Natural killer cell (primary cell): ENCODE measurements at regions not wholly inside any gene's neighbourhood (a gene's known extent, or its start where the extent isn't known, plus 50 kb on each side); places are given as distances from the start of the nearest gene placed in this dataset.

Source experiments
- ATAC-seq, 3 donors: fragments of 150-1000 bp in 2 of 3; fragments of 200-7000 bp in 1 of 3; cut with Tn5 transposase; 1 replicate in 1 of 3; 2 replicates in 2 of 3; pipeline ENCODE4 v1.10.0; 2021; ENCODE audit warnings: mild to moderate bottlenecking in 2 of 3, moderate library complexity in 2 of 3
- DNase-seq, 2 donors: peaks; one replicate each; pipeline versions ENCODE4 v3.0.0 to v3.0.0-alpha.2; 2013 to 2021; ENCODE audit warnings: mixed read lengths in 1 of 2
- H3K27ac ChIP-seq: one replicate; pipeline ENCODE4 v1.5.1; 2013; ENCODE audit warnings: mild to moderate bottlenecking, low read length
- H3K27me3 ChIP-seq: one replicate; pipeline ENCODE4 v1.6.1; 2013; ENCODE audit warnings: low read length; ENCODE audit not compliant: control insufficient read depth, insufficient read depth
- H3K36me3 ChIP-seq: one replicate; pipeline ENCODE4 v1.6.1; 2013; ENCODE audit warnings: low read length; ENCODE audit not compliant: control insufficient read depth, insufficient read depth
- H3K4me1 ChIP-seq: one replicate; pipeline ENCODE4 v1.6.1; 2013; ENCODE audit warnings: low read length; ENCODE audit not compliant: control insufficient read depth, insufficient read depth
- H3K4me3 ChIP-seq: one replicate; pipeline ENCODE4 v1.5.1; 2013; ENCODE audit warnings: low read length
- H3K9me3 ChIP-seq: one replicate; pipeline ENCODE4 v1.6.1; 2013; ENCODE audit warnings: low read length; ENCODE audit not compliant: control insufficient read depth, insufficient read depth
- H3K27ac Mint-ChIP-seq, 2 donors: one replicate each; pipeline ENCODE4 v1.8.0; 2022; ENCODE audit warnings: mild to moderate bottlenecking in 2 of 2, mixed read lengths in 2 of 2, moderate library complexity in 1 of 2
- H3K27me3 Mint-ChIP-seq, 2 donors: one replicate each; pipeline ENCODE4 v1.8.0; 2022; ENCODE audit warnings: low read depth in 2 of 2, mixed read lengths in 2 of 2
- H3K36me3 Mint-ChIP-seq: one replicate; pipeline ENCODE4 v1.8.0; 2022; ENCODE audit warnings: mixed read lengths
- H3K4me1 Mint-ChIP-seq, 2 donors: one replicate each; pipeline ENCODE4 v1.8.0; 2022; ENCODE audit warnings: mixed read lengths in 2 of 2
- H3K4me3 Mint-ChIP-seq: one replicate; pipeline ENCODE4 v1.8.0; 2022; ENCODE audit warnings: mild to moderate bottlenecking, moderate library complexity, mixed read lengths
- H3K9me3 Mint-ChIP-seq, 2 donors: one replicate each; pipeline ENCODE4 v1.8.0; 2022; ENCODE audit warnings: mixed read lengths in 2 of 2
- CTCF ChIP-seq: fragments of 200-600 bp; IDR thresholded peaks from one replicate; pipeline ENCODE4 v1.8.0; 2022; ENCODE audit warnings: antibody characterized with exemption
- WGBS: methylation state at CpG from one replicate; pipeline ENCODE4 v1.1.7; 2013; ENCODE audit warnings: missing lambda C conversion rate; ENCODE audit not compliant: insufficient coverage; 5-methylcytosine and 5-hydroxymethylcytosine counted together
- intact Hi-C: fragments of 100-400 bp; cut with micrococcal nuclease; formaldehyde crosslinking; loops from one replicate; pipeline ENCODE4 v1.14.2; 2022

DNA sequence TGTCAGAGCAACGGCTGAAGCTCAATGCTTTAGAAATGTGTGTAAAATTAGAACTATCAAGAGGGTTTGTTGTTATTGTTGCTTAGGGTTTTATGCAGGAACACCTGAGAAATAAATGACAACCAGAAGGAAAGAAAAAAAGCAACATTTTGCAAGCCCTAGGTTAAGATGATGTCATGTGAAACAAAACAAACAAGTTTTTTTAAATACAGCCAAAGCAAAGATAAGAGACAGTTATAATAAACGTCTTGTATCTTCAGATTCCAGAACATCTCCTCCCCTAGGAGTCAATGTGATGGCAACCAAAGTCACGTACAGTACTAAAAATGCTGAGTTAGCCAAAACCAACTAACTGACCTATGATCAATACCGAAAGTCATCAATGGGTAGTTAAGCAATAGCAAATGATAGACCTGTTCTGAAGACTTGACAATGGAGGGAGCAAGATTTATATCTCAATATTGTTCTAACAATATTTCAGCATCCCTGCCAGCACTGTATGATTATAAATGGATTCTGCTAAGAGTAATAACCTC, 55.3 kb upstream of the NOCT start:
- H3K4me3 ChIP-seq: no peak overlapping the region
- 76% methylated on average over 4 of the region's 4 CpGs for WGBS
- no peaks in the 10 kb centered on the region for H3K27me3 ChIP-seq
- H3K27me3 Mint-ChIP-seq: no peaks in the 10 kb centered on the region
- no peak for DNase-seq
- peaks cover 5% of the 10 kb centered on the region for H3K4me1 ChIP-seq
- intact Hi-C loops: no loop called here
- peaks cover 12 to 16% of the 10 kb centered on the region in 2 donors for H3K4me1 Mint-ChIP-seq
- no peaks in the 10 kb centered on the region for H3K36me3 Mint-ChIP-seq
- H3K27ac Mint-ChIP-seq: no peak overlapping the region
- ATAC-seq: no peak
- no peak for TF ChIP-seq CTCF
- no peak overlapping the region for H3K27ac ChIP-seq
- no peak overlapping the region for H3K4me3 Mint-ChIP-seq
- H3K9me3 Mint-ChIP-seq: no peaks in the 10 kb centered on the region
- H3K36me3 ChIP-seq: no peaks in the 10 kb centered on the region
- no peaks in the 10 kb centered on the region for H3K9me3 ChIP-seq

DNA sequence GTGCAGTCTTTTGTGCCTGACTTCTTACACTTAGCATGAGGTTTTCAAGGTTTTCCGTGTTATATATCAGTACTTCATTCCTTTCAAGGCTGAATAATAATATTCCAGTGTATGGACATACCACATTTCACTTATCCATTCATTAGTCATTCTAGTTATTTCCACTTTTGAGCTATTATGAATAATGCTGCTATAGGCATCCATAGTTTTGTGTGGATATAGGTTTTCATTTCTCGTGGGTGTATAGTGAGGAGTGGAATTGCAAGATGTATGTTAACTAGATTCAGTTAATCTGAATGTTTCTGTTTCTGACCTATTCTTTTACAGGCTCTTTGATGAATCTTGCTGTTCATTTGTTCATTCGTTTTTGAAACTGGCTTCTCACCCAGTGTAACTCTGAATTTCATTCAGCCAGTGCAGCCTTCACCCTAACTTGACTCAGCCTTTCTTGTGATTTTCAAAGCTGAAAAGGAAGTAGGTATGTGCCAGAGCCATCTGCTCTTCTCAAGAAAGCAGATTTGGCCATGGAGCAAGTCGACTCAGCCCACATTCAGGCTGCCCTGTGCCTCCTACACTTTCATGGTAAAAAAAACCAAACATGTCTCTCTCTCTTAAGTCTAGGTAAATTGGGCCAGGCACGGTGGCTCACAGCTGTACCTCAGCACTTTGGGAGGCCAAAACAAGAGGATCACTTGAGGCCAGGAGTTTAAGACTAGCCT, 56.3 kb upstream of the NOCT start:
- H3K9me3 Mint-ChIP-seq: no peaks in the 10 kb centered on the region
- peaks cover 12 to 16% of the 10 kb centered on the region in 2 donors for H3K4me1 Mint-ChIP-seq
- DNase-seq (no peak), ATAC-seq (no peak)
- no peaks in the 10 kb centered on the region for H3K27me3 Mint-ChIP-seq
- no peak overlapping the region for H3K27ac Mint-ChIP-seq
- intact Hi-C loops: no loop called here
- H3K36me3 ChIP-seq: no peaks in the 10 kb centered on the region
- no peaks in the 10 kb centered on the region for H3K9me3 ChIP-seq
- H3K4me1 ChIP-seq: peaks cover 5% of the 10 kb centered on the region
- no peak overlapping the region for H3K4me3 ChIP-seq
- no peaks in the 10 kb centered on the region for H3K36me3 Mint-ChIP-seq
- no peaks in the 10 kb centered on the region for H3K27me3 ChIP-seq
- WGBS: 70% methylated on average over 5 of the region's 5 CpGs
- no peak for TF ChIP-seq CTCF
- peak overlapping the region; percentile 14 for H3K4me3 Mint-ChIP-seq
- H3K27ac ChIP-seq: no peak overlapping the region

DNA sequence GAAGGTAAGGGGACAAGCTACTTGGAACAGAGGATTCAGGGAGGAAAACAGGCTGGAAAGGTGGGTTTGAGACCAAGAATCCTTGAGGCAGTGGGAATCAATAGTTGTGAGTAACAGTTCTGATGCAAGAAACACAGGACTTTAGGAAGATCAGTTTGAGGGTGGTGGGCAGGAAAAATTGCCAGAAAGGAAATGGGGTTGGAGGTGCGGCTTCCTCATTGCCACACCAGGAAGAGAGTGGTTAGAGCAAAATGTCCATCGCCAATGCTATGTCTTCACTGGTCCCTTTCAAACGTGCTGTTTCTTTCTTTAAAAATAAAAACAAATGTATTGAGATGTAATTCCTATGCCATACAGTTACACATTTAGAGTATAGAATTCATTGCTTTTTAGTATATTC, 57.1 kb upstream of the NOCT start:
- DNase-seq (no peak), ATAC-seq (peak in 1 of 3 donors; percentile 46)
- intact Hi-C loops: no loop called here
- peaks cover 5% of the 10 kb centered on the region for H3K4me1 ChIP-seq
- Mint-ChIP-seq H3K9me3 (no peaks in the 10 kb centered on the region), H3K4me3 (peak overlapping the region; percentile 38), H3K36me3 (no peaks in the 10 kb centered on the region), H3K27ac (peak overlapping the region in 1 of 2 donors; percentile 9), H3K27me3 (no peaks in the 10 kb centered on the region), H3K4me1 (peaks cover 12 to 16% of the 10 kb centered on the region in 2 donors)
- no peaks in the 10 kb centered on the region for H3K27me3 ChIP-seq
- no peaks in the 10 kb centered on the region for H3K9me3 ChIP-seq
- H3K36me3 ChIP-seq: no peaks in the 10 kb centered on the region
- no peak overlapping the region for H3K4me3 ChIP-seq
- no peak for TF ChIP-seq CTCF
- 10% methylated on average over 2 of the region's 3 CpGs for WGBS
- no peak overlapping the region for H3K27ac ChIP-seq

GRCh38 chr4:138957302-138957701, 58.3 kb upstream of the NOCT start:
- Histone ChIP-seq H3K36me3 (no peaks in the 10 kb centered on the region), H3K4me1 (peaks cover 5% of the 10 kb centered on the region), H3K27me3 (no peaks in the 10 kb centered on the region), H3K27ac (no peak overlapping the region), H3K4me3 (no peak overlapping the region), H3K9me3 (no peaks in the 10 kb centered on the region)
- no peak for TF ChIP-seq CTCF
- Mint-ChIP-seq H3K4me3 (no peak overlapping the region), H3K27me3 (no peaks in the 10 kb centered on the region), H3K4me1 (peaks cover 12 to 16% of the 10 kb centered on the region in 2 donors), H3K27ac (no peak overlapping the region), H3K9me3 (no peaks in the 10 kb centered on the region), H3K36me3 (no peaks in the 10 kb centered on the region)
- DNase-seq: no peak
- intact Hi-C loops: no loop called here
- WGBS: 87% methylated on average over 7 of the region's 7 CpGs
- ATAC-seq: no peak
